ENCODE measurements at regions not wholly inside any gene's neighbourhood (a gene's known extent, or its start where the extent isn't known, plus 50 kb on each side); places are given as distances from the start of the nearest gene placed in this dataset.
"Not testable (repeated sequence)": the region's sequence is repeated elsewhere in the genome, so short reads cannot be mapped to it uniquely, and the experiment has no call there.

DNA sequence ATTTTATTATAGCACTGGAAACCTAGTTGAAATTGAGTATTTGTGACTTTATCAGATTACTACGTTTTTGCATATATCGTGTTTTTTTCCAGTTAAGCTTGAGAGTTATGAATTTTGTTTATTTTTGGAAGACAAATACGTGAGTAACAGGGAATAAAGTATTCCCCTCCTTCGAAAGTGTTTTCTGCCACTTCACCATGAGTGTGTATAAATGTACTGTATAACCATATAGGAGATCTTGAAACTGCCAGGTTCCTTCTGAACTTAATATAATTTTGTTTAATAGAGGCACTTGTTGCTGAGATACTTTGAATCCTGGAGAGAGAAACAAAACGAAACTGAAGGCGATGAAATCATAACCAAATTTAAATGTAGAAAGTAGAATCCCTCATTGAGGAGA lies 1004.4 kb upstream of the ZEB2 start:
- no peak for DNase-seq

GRCh38 chr2:145519254-145519653 lies 999.3 kb upstream of the ZEB2 start:
- DNase-seq: not testable (repeated sequence)

DNA sequence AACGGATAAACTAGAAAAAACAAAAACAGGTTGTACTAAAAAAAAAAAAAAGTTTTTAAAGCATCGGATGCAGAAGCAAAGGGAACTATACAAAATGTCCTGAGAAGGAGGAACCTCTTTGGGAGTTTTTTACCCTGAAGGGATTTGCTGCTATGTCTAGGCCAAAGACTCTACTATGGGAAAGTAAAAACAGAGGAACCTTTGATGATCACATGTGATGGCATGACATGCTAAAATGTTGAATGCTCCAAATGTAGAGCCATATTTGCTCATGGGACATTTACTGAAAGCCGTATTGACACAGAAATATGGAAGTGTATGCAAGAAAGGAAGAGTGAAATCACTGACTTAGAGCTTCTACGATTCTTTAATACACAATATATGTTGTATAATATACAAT lies 992.0 kb upstream of the ZEB2 start:
- DNase-seq: no peak

DNA sequence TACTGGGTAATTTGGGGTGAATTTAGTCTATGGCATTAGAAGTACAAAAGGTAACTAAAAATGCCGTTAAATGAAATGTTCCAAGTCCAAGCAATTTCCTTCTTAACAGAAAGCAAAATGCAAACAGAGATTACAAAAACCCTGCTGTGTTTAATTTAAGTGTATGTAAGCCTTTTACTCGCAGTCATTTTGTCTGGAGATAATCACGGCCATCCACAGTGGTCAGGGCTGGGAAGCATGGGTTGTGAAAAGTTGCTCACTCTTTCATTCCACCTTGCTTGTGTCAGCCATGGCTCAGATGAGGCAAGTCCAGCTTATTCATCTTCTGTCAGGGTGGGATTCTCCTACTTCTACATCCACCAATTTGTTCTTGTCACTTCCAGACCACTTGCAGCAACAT lies 983.6 kb upstream of the ZEB2 start:
- DNase-seq: no peak

DNA sequence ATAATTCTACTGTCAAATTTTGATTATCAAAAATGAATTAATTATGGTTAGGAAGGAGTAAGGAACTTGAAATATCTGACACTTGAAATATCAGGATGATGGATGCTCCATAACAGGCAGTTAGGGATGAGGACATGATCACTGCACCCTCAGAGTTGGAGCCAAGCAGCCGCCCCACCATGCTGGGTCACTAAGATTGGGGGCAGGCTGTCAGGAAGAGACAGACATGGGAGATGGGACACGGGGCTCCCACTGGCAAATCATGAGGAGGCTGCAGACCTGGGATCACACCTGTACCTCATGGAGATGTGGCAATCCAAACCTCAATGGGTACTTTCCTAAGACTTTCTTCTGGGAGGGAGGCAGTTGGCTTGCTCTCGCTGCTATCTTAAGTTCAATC lies 982.0 kb upstream of the ZEB2 start:
- no peak for DNase-seq

DNA sequence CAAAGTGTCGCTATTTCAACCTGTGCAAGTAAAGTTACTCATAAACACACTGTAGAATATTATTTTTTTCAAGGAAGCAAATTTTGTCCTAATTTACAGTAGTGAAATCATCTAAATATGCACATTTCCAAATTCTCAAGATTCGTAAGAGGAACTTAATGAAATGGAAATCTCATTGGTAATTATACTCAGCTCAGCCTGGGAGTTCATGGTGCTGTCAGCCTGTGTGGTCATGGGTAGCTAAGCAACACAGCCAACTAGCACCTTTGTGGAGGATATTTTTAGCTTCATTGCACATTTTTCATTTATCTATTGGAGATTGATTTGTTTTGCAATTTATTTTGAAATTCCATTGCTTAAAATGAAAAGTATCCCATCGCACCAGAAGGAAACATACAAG lies 975.7 kb upstream of the ZEB2 start:
- no peak for DNase-seq

GRCh38 chr2:145494441-145494840 lies 974.5 kb upstream of the ZEB2 start:
- DNase-seq: no peak

DNA sequence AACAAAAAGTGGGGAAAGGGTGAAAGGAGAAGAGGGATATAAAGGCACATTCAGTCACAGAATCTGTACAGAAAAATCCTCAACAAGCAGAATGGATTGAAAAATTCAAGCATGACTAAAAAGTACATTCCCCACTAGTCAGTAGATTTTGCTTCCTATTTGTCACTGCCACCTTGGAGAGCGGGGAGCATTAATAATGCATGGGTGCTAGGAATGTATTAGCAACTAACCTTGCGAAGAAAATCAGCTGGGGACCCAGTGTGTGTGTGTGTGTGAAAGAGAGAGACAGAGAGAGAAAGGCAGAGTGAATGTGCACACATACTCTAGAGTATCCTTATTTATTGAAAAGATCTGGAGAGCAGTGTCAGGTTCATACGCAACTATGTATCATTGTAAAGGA lies 968.7 kb upstream of the ZEB2 start:
- DNase-seq: no peak

DNA sequence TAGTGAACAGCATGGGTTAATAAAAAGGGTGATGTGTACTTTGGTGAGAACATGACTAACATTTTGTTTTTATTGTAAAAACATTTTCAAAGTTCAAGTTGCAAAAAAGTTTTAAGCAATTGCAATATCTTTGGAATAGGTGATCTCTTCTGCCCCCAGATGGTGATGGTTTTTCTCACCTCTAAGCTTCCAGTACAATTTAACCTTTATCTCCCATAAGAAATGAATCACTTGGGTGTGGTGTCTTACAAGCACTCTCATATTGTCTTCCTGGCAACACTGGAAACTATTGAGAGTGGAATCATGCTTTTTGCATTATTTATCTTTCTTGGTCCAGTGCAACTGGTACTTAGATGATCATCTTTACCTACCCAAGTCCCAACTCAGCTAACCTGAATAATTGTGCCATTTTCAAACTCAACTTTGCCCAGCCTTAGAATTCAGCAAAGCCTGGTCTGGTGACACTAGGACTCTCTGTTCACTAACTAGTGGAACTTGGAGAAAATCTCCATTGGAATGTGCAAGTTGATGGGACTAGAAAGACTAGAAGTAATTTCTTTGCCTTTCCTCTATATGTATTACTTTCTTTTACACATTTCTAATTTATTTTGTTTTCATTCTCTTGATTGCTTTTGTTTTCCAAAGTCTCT lies 964.7 kb upstream of the ZEB2 start:
- DNase-seq: no peak

DNA sequence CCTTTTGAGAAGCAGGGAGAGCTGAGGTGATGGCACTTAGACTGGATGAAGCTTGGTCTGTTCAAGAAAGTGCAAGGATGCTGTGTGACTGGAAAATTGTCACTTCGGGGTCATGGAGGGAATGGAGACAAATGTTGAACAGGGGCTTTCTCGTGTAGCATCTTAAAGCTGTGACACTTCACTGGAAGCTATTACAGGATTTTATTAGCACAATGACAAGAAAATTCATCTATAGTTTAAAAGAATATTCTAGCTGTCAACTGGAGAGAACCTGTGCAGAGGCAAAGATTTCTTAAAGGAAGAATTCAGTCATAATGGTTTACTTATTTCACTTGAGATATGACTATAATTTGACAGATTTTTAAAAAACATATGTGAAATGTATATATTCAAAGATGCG lies 963.9 kb upstream of the ZEB2 start:
- DNase-seq: no peak

- no peak for DNase-seq
These were observed 961.5 kb upstream of the ZEB2 start for GRCh38 chr2:145481334-145481922.

DNA sequence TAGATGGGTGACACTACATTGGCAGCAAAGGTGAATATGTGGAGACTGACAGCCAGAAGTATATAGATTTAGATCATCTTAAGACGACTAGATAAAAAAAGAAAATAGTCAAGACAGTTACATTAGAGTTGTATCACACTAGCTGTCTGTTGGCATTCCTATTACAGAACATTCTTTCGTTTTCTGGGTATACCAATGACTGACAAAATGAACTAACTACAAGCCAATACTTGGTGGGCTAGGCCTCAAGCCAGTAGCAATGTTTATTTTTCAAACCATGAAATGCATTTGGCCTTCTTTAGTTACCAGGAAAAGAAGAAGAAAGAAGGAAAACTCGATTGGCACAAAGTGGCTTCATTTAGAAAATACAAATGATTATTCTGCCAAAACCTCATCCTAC lies 944.9 kb upstream of the ZEB2 start:
- DNase-seq: no peak

GRCh38 chr2:145460112-145460511 lies 940.2 kb upstream of the ZEB2 start:
- DNase-seq: no peak

DNA sequence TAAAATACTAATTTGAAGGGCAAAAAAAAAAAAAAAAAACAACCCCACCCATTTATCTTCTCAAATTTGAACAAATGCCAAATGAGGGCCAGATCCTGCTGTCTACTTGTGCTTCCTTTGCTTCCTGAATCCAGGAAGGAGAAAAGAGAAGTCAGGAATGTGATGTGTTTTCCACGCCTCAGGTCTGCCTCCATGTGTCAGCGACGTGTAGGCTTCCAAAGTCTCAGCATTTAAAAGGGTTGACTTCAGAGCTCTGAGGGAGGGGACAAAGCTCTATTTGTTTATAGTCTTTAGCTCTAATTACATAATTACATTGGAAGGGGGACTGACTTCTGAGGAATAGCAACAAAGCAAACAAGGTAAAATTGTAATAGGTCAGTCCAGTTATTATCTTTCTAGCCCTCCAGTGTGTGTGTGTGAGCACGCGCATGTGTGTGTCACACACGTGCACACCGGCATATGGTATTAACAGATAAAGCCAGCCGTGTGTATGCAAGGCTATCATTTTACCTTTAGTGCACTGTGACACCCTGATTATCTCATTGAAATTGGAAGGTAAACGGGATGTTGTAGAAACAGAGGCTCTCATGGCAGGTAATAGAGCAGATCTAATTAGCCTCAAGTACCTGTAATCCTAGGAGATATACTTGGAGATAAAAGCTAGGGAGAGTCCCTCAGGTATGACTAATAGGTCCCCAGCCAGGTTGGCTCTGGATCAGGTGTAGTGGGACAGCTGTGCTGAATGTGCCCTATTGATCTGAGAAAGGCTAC lies 911.4 kb upstream of the ZEB2 start:
- no peak for DNase-seq

GRCh38 chr2:145423809-145424208 lies 903.9 kb upstream of the ZEB2 start:
- DNase-seq: no peak

- no peak for DNase-seq
These were observed 902.7 kb upstream of the ZEB2 start for GRCh38 chr2:145422576-145422975.

DNA sequence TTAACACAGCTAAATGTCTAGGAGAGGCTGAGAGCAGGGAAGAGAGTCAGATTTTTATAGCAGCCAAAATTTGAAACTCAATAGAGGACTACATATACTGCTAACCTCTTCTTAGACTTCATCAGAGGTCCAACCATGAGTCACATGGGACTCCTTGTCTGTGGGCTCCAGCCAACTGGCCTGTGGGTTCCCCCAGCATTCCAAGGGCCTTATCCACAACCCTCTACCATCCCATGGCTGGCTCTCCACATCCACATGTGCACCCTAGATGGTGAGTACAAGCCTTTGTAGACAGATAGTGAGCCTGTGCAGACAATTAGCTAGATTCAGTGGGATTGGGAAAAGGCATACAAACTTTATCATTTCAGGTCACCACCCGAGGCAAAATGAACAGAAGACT lies 901.9 kb upstream of the ZEB2 start:
- no peak for DNase-seq

DNA sequence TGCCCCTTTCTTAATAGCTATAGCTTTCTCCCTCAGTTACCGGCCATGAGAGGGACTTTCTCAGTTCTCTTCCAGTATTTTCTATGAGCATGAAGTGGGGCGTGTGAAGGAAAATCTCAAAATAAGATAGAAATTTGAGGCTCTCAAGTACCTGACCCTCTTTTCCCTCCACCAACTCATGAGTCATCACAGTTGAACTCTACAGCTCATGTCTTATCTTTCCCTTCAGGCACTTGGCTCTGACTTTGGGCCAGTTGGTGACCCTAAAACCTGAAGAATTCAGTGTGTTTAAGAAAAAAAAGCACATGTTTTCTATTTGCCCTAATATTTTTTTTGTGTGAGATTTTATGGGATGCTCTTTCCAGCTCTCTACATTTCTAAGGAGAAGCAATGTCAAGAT lies 896.7 kb upstream of the ZEB2 start:
- DNase-seq: no peak

DNA sequence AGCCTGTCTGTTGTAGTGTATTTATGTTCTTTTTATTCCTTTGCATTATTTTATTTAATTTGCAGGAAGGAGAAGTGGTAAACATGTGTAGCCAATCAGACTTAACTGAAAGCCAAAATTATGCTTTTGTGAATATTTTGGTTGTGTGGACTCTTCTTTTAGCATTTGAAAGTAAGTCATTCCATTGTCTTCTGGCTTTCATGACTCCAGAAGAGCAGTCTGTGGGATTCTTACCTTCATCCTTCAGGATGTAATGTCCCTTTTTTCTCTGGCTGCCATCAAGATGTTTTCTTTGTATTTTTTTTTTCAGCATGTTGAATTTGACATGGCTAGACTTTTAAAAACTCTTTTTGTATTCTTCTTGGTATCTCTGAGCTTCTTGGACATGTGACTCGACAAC lies 895.2 kb upstream of the ZEB2 start:
- no peak for DNase-seq

DNA sequence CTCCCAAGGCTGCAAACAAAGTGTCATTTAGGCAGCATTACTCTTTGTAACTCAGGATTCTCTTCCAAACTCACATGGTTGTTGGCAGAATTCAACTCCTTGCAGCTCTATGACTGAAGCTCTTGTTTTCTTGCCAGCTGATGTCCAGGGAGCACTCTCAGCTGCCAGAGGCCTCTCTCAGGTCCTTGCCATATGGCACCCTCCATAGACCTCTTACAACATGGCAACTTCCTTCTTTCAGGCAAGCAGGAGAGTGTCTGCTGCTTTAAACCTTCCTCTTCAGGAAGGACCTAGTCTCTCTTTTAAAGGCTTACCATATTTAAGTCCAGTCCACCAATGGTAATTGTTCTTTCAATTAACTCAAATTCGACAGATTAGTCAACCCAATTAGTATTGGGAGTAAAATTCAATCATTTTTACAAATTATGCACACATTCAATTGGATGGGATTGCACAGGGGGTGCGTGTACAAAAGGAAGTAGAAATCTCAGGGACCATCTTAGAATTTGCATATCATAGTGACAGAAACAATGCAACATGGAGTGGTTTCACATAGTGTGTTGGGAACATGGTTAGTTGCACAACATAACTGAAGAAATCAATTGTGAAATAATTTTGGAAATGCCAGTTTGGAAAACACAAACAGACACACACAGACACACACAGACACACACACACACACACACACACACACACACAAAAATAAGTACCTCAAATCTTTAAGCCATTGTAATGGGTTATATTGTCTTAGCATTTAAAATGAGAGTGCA lies 893.5 kb upstream of the ZEB2 start:
- DNase-seq: no peak

- DNase-seq: no peak
These were observed 892.2 kb upstream of the ZEB2 start for GRCh38 chr2:145412155-145412554.

DNA sequence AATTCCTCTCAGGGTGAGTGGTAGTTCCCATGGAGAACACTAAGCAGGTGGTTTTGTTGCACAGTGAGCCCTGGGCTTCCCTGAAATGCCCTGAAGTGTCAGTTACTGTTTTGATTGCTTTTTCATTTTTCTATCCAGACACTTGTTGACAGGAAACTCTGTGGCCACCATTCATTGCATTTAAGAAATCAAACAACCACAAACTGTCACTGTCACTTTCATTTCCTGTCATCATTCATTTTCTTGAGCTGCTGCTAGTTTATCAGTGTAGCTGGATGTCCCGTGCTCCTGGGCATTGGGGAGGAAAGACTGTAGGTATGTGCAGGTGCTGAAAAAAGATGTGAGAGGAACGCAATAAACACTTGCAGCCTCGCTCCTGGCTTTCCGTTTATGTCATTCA lies 891.6 kb upstream of the ZEB2 start:
- peak; percentile 30 for DNase-seq

- DNase-seq: no peak
These were observed 890.2 kb upstream of the ZEB2 start for GRCh38 chr2:145410086-145410485.

- DNase-seq: no peak
These were observed 889.1 kb upstream of the ZEB2 start for GRCh38 chr2:145408980-145409379.

Measured in CD4-positive, alpha-beta T cell treated with Interleukin-10 for 1 hour (primary cell).